ENCODE measurements at regions not wholly inside any gene's neighbourhood (a gene's known extent, or its start where the extent isn't known, plus 50 kb on each side); places are given as distances from the start of the nearest gene placed in this dataset.
"Not testable (repeated sequence)": the region's sequence is repeated elsewhere in the genome, so short reads cannot be mapped to it uniquely, and the experiment has no call there.

DNA sequence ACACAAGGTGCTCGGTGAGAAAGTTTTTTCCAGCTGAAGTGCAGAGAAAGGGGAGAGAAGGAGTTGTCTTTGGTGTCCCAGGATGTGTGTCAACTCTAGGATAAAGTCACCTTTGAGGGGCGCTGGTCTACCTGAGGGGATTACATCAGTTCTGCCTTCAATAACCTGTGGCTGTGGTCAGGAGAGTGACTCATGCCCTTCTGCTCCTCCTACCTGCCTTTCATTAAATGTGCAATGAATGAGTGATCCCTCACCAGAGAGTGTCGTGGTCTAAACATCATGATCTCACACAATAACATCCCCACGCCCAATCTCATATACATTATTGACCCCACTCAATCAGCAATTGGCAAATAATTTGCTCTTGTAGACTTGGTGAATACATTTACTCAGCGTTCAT, 83.4 kb downstream of the OR4M2 start:
- H3K27ac ChIP-seq (ENCODE audit: low read length); H3K4me3 ChIP-seq (ENCODE audit: low read length); H3K27me3 ChIP-seq (replicated peaks; ENCODE audit: insufficient read depth, low read length); H3K9me2 ChIP-seq (replicated peaks; ENCODE audit: insufficient read depth, low read length); H3K9ac ChIP-seq (ENCODE audit: low read length); H3K4me1 ChIP-seq (ENCODE audit: low read length); H2AFZ ChIP-seq (ENCODE audit: low read length); H3K9me3 ChIP-seq (replicated peaks; ENCODE audit: insufficient read depth, low read length); H4K20me1 ChIP-seq (ENCODE audit: insufficient read depth, low read length); H3K36me3 ChIP-seq (replicated peaks; ENCODE audit: insufficient read depth, low read length); DNase-seq; H3K4me2 ChIP-seq (ENCODE audit: low read depth, low read length); H3K79me2 ChIP-seq (ENCODE audit: low read length); H3F3A ChIP-seq (ENCODE audit: insufficient read depth, low read length): not testable (repeated sequence)

GRCh38 chr15:22167521-22167920, 87.2 kb downstream of the OR4M2 start:
- H3K36me3 ChIP-seq (replicated peaks; ENCODE audit: insufficient read depth, low read length); H3F3A ChIP-seq (ENCODE audit: insufficient read depth, low read length); H2AFZ ChIP-seq (ENCODE audit: low read length); H3K4me1 ChIP-seq (ENCODE audit: low read length); H3K9me3 ChIP-seq (replicated peaks; ENCODE audit: insufficient read depth, low read length); H3K79me2 ChIP-seq (ENCODE audit: low read length); H3K4me3 ChIP-seq (ENCODE audit: low read length); H3K9me2 ChIP-seq (replicated peaks; ENCODE audit: insufficient read depth, low read length); H3K4me2 ChIP-seq (ENCODE audit: low read depth, low read length); DNase-seq; H3K27me3 ChIP-seq (replicated peaks; ENCODE audit: insufficient read depth, low read length); H3K27ac ChIP-seq (ENCODE audit: low read length); H3K9ac ChIP-seq (ENCODE audit: low read length); H4K20me1 ChIP-seq (ENCODE audit: insufficient read depth, low read length): not testable (repeated sequence)

GRCh38 chr15:22173029-22173998, 93.0 kb downstream of the OR4M2 start:
- H3K27ac ChIP-seq (ENCODE audit: low read length); H3K4me1 ChIP-seq (ENCODE audit: low read length); DNase-seq; H3K79me2 ChIP-seq (ENCODE audit: low read length); H3K9me2 ChIP-seq (replicated peaks; ENCODE audit: insufficient read depth, low read length); H3K4me3 ChIP-seq (ENCODE audit: low read length); H4K20me1 ChIP-seq (ENCODE audit: insufficient read depth, low read length); H3K4me2 ChIP-seq (ENCODE audit: low read depth, low read length); H2AFZ ChIP-seq (ENCODE audit: low read length); H3K9me3 ChIP-seq (replicated peaks; ENCODE audit: insufficient read depth, low read length); H3K27me3 ChIP-seq (replicated peaks; ENCODE audit: insufficient read depth, low read length); H3F3A ChIP-seq (ENCODE audit: insufficient read depth, low read length); H3K36me3 ChIP-seq (replicated peaks; ENCODE audit: insufficient read depth, low read length); H3K9ac ChIP-seq (ENCODE audit: low read length): not testable (repeated sequence)

GRCh38 chr15:22174088-22174487, 93.8 kb downstream of the OR4M2 start:
- H4K20me1 ChIP-seq (ENCODE audit: insufficient read depth, low read length); H3K79me2 ChIP-seq (ENCODE audit: low read length); H3K27me3 ChIP-seq (replicated peaks; ENCODE audit: insufficient read depth, low read length); DNase-seq; H2AFZ ChIP-seq (ENCODE audit: low read length); H3K4me3 ChIP-seq (ENCODE audit: low read length); H3K4me2 ChIP-seq (ENCODE audit: low read depth, low read length); H3K9me2 ChIP-seq (replicated peaks; ENCODE audit: insufficient read depth, low read length); H3K4me1 ChIP-seq (ENCODE audit: low read length); H3K9ac ChIP-seq (ENCODE audit: low read length); H3K27ac ChIP-seq (ENCODE audit: low read length); H3K36me3 ChIP-seq (replicated peaks; ENCODE audit: insufficient read depth, low read length); H3K9me3 ChIP-seq (replicated peaks; ENCODE audit: insufficient read depth, low read length); H3F3A ChIP-seq (ENCODE audit: insufficient read depth, low read length): not testable (repeated sequence)

DNA sequence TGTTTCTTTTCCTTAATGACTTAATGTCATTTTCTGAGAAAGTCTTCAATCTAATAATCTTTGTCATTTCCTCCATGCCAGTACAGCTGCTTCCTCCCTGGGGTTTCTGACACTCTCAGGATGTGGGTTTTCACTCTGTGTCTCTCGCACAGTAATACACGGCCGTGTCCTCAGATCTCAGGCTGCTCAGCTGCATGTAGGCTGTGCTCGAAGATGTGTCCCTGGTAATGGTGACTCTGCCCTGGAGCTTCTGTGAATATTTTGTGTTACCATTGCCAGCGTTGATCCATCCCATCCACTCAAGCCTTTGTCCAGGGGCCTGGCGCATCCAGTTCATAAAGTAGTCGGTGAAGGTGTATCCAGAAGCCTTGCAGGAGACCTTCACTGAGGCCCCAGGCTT, 97.6 kb downstream of the OR4M2 start:
- not testable (repeated sequence) for DNase-seq; H3K9ac ChIP-seq (ENCODE audit: low read length); H3K27ac ChIP-seq (ENCODE audit: low read length); H3K27me3 ChIP-seq (replicated peaks; ENCODE audit: insufficient read depth, low read length); H3K4me2 ChIP-seq (ENCODE audit: low read depth, low read length); H3K9me2 ChIP-seq (replicated peaks; ENCODE audit: insufficient read depth, low read length); H3K36me3 ChIP-seq (replicated peaks; ENCODE audit: insufficient read depth, low read length); H3K4me3 ChIP-seq (ENCODE audit: low read length); H3K79me2 ChIP-seq (ENCODE audit: low read length); H3K9me3 ChIP-seq (replicated peaks; ENCODE audit: insufficient read depth, low read length); H3K4me1 ChIP-seq (ENCODE audit: low read length); H2AFZ ChIP-seq (ENCODE audit: low read length); H4K20me1 ChIP-seq (ENCODE audit: insufficient read depth, low read length); H3F3A ChIP-seq (ENCODE audit: insufficient read depth, low read length)

DNA sequence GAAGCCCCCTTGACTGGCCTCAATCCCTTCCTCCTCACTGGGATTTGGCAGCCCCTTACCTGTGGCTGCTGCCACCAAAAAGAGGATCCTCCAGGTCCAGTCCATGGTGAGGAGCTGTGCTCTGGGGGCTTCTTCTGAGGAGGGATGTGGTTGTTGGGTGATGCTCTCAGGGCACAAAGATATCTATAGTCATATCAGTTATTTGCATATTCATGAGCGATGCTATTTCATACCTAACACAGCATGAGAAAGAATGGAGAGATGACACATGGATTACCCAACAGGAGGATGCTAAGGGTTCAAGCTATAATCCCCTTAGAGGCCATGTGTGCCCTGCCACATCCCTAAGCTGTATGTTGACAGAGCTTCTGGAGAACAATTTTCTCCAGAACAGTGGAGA, 98.1 kb downstream of the OR4M2 start:
- H2AFZ ChIP-seq (ENCODE audit: low read length); H3K9me3 ChIP-seq (replicated peaks; ENCODE audit: insufficient read depth, low read length); H3K4me3 ChIP-seq (ENCODE audit: low read length); H3F3A ChIP-seq (ENCODE audit: insufficient read depth, low read length); H3K36me3 ChIP-seq (replicated peaks; ENCODE audit: insufficient read depth, low read length); H3K27ac ChIP-seq (ENCODE audit: low read length); H3K9me2 ChIP-seq (replicated peaks; ENCODE audit: insufficient read depth, low read length); H4K20me1 ChIP-seq (ENCODE audit: insufficient read depth, low read length); H3K9ac ChIP-seq (ENCODE audit: low read length); H3K27me3 ChIP-seq (replicated peaks; ENCODE audit: insufficient read depth, low read length); H3K4me2 ChIP-seq (ENCODE audit: low read depth, low read length); DNase-seq; H3K4me1 ChIP-seq (ENCODE audit: low read length); H3K79me2 ChIP-seq (ENCODE audit: low read length): not testable (repeated sequence)

DNA sequence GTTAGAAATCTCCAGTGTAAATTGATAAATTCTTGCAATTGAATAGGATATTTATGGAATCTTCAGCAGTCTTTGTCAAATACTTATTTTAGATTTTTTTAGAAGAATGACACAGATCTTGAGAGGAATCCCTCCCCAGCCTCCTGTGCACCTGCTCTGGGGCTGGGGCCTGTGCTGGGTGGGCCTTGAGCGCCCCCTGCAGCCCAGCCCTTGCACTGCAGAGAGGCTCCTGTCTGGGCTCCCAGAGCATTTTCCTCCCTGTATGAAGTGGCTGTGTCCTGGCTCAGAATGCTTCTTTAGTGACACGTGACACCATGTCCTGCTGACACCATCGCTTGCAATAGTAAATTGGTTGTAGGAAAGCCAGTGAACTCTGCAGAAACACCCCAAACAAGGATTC, 98.7 kb downstream of the OR4M2 start:
- H3K4me1 ChIP-seq (ENCODE audit: low read length); H3K27ac ChIP-seq (ENCODE audit: low read length); H3K9me3 ChIP-seq (replicated peaks; ENCODE audit: insufficient read depth, low read length); H3F3A ChIP-seq (ENCODE audit: insufficient read depth, low read length); H3K9me2 ChIP-seq (replicated peaks; ENCODE audit: insufficient read depth, low read length); H3K79me2 ChIP-seq (ENCODE audit: low read length); H3K4me2 ChIP-seq (ENCODE audit: low read depth, low read length); H3K36me3 ChIP-seq (replicated peaks; ENCODE audit: insufficient read depth, low read length); H3K27me3 ChIP-seq (replicated peaks; ENCODE audit: insufficient read depth, low read length); DNase-seq; H3K9ac ChIP-seq (ENCODE audit: low read length); H3K4me3 ChIP-seq (ENCODE audit: low read length); H2AFZ ChIP-seq (ENCODE audit: low read length); H4K20me1 ChIP-seq (ENCODE audit: insufficient read depth, low read length): not testable (repeated sequence)

DNA sequence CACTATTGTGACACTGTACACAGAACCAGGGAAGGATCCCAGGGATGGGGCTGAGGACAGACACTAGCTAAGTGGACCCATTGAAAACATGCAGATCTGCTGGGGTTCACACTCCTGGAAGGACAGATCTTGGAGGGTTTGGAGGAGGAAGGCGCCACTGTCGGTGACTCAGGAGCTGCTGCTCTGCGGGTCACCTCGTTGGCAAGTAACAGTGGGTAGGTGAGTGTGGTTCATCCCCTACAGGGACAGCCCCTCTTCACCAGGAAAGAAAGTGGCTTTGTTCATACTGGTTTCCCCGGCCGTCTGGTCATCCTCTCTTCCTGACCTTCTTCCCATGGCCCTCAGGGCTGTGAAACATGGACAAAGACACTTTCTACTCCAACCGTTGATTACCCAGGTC, 100.3 kb downstream of the OR4M2 start:
- H3K4me2 ChIP-seq (ENCODE audit: low read depth, low read length); H3K27me3 ChIP-seq (replicated peaks; ENCODE audit: insufficient read depth, low read length); H3K9ac ChIP-seq (ENCODE audit: low read length); H2AFZ ChIP-seq (ENCODE audit: low read length); H3K4me1 ChIP-seq (ENCODE audit: low read length); H3K4me3 ChIP-seq (ENCODE audit: low read length); H3K9me3 ChIP-seq (replicated peaks; ENCODE audit: insufficient read depth, low read length); H4K20me1 ChIP-seq (ENCODE audit: insufficient read depth, low read length); H3K9me2 ChIP-seq (replicated peaks; ENCODE audit: insufficient read depth, low read length); H3F3A ChIP-seq (ENCODE audit: insufficient read depth, low read length); H3K36me3 ChIP-seq (replicated peaks; ENCODE audit: insufficient read depth, low read length); H3K27ac ChIP-seq (ENCODE audit: low read length); H3K79me2 ChIP-seq (ENCODE audit: low read length); DNase-seq: not testable (repeated sequence)

All from MM.1S (cell line).